Body of pancreas (tissue), 4 donors: ENCODE measurements at regions not wholly inside any gene's neighbourhood (a gene's known extent, or its start where the extent isn't known, plus 50 kb on each side); places are given as distances from the start of the nearest gene placed in this dataset.

ENCODE experiments used
- ATAC-seq: fragments of 150-250 bp; one replicate; pipeline ENCODE4 v1.9.1; 2016
- DNase-seq, 4 donors: peaks; one replicate each; pipeline ENCODE4 v3.0.0-alpha.2; 2019
- H3K27ac ChIP-seq, 4 donors: fragments of 200-600 bp; sonication (generic); 1 replicate in 3 of 4; 2 replicates in 1 of 4; pipeline versions ENCODE4 v1.5.1 to v1.6.1; 2016 to 2019; ENCODE audit warnings: mild to moderate bottlenecking in 1 of 4, mixed read lengths in 1 of 4, moderate library complexity in 1 of 4
- H3K27me3 ChIP-seq, 2 donors: fragments of 200-600 bp; sonication (generic); one replicate each; pipeline ENCODE4 v1.6.0; 2016; ENCODE audit warnings: mild to moderate bottlenecking in 1 of 2
- H3K36me3 ChIP-seq, 2 donors: fragments of 200-600 bp; sonication (generic); replicated peaks in 1 of 2; 2 replicates each; pipeline ENCODE4 v1.5.1; 2016; ENCODE audit warnings: low read depth in 2 of 2; ENCODE audit not compliant: insufficient read depth in 1 of 2
- H3K4me1 ChIP-seq: fragments of 200-600 bp; sonication (generic); one replicate; pipeline ENCODE4 v1.6.0; 2016
- H3K4me3 ChIP-seq, 2 donors: fragments of 200-600 bp; sonication (generic); 1 replicate in 1 of 2; 2 replicates in 1 of 2; pipeline ENCODE4 v1.5.1; 2016 to 2019
- H3K9me3 ChIP-seq, 3 donors: fragments of 200-600 bp; sonication (generic); 1 replicate in 2 of 3; 2 replicates in 1 of 3; pipeline ENCODE4 v1.5.1; 2016
- CTCF ChIP-seq, 7 experiments: fragments of 450-650 bp in 4 of 7; fragments of 200-600 bp in 3 of 7; sonication (generic) in 3 of 7; IDR thresholded peaks; one replicate each; pipeline ENCODE4 v1.5.1; 2016 to 2019; ENCODE audit warnings: antibody characterized with exemption in 7 of 7
- POLR2A ChIP-seq, 3 donors: fragments of 450-650 bp; IDR thresholded peaks; one replicate each; pipeline ENCODE4 v1.6.1; 2016; ENCODE audit warnings: antibody characterized with exemption in 3 of 3, mild to moderate bottlenecking in 2 of 3
- whole genome bisulfite sequencing, 2 donors: methylation state at CpG; one replicate each; pipeline ENCODE4 v1.1.5; 2017; 5-methylcytosine and 5-hydroxymethylcytosine counted together
- intact Hi-C: fragments of 100-400 bp; cut with DNase I; formaldehyde crosslinking; loops from one replicate; pipeline ENCODE4 v1.15.1; 2023

GRCh38 chr16:35732046-35732810 lies 2272.8 kb downstream of the TP53TG3F start:
- Histone ChIP-seq H3K9me3 (no peaks in the 10 kb centered on the region), H3K4me1 (no peaks in the 10 kb centered on the region), H3K27me3 (no peaks in the 10 kb centered on the region), H3K36me3 (no peaks in the 10 kb centered on the region), H3K4me3 (no peak overlapping the region), H3K27ac (no peak overlapping the region)
- TF ChIP-seq POLR2A (IDR thresholded peaks at IDR 0.05) (no peak), CTCF (IDR thresholded peaks at IDR 0.05) (no peak)
- ATAC-seq (no peak), DNase-seq (no peak)
- WGBS, 2 donors: 46 to 50% methylated on average over 11 to 15 of the region's 15 CpGs
- intact Hi-C loops: no loop called here

- TF ChIP-seq CTCF (IDR thresholded peaks at IDR 0.05) (no peak), POLR2A (IDR thresholded peaks at IDR 0.05) (no peak)
- 8 to 26% methylated on average over 1 to 3 of the region's 3 CpGs for WGBS, 2 donors
- intact Hi-C loops: no loop called here
- Histone ChIP-seq H3K4me1 (no peaks in the 10 kb centered on the region), H3K27me3 (no peaks in the 10 kb centered on the region), H3K4me3 (no peak overlapping the region), H3K9me3 (no peaks in the 10 kb centered on the region), H3K27ac (no peak overlapping the region), H3K36me3 (no peaks in the 10 kb centered on the region)
- DNase-seq (no peak), ATAC-seq (no peak)
Observed at GRCh38 chr16:35733278-35733965, 2274.0 kb downstream of the TP53TG3F start.

GRCh38 chr16:35733971-35734702 lies 2274.7 kb downstream of the TP53TG3F start:
- intact Hi-C loops: no loop called here
- 57 to 60% methylated on average over 18 of the region's 18 CpGs for WGBS, 2 donors
- TF ChIP-seq CTCF (IDR thresholded peaks at IDR 0.05) (no peak), POLR2A (IDR thresholded peaks at IDR 0.05) (no peak)
- ATAC-seq: no peak
- H3K27ac ChIP-seq: no peak overlapping the region
- no peaks in the 10 kb centered on the region for H3K4me1 ChIP-seq
- no peaks in the 10 kb centered on the region for H3K36me3 ChIP-seq
- DNase-seq: no peak
- no peaks in the 10 kb centered on the region for H3K9me3 ChIP-seq
- no peak overlapping the region for H3K4me3 ChIP-seq
- H3K27me3 ChIP-seq: no peaks in the 10 kb centered on the region

- Histone ChIP-seq H3K27ac (no peak overlapping the region), H3K4me3 (no peak overlapping the region), H3K27me3 (no peaks in the 10 kb centered on the region), H3K36me3 (no peaks in the 10 kb centered on the region), H3K4me1 (no peaks in the 10 kb centered on the region), H3K9me3 (no peaks in the 10 kb centered on the region)
- intact Hi-C loops: no loop called here
- ATAC-seq (no peak), DNase-seq (no peak)
- WGBS, 2 donors: 55 to 60% methylated on average over 17 to 18 of the region's 18 CpGs
- no peak for TF ChIP-seq CTCF (IDR thresholded peaks at IDR 0.05)
- no peak for TF ChIP-seq POLR2A (IDR thresholded peaks at IDR 0.05)
Observed at GRCh38 chr16:35734728-35735402, 2275.5 kb downstream of the TP53TG3F start.
